ENCODE measurements at regions not wholly inside any gene's neighbourhood (a gene's known extent, or its start where the extent isn't known, plus 50 kb on each side); places are given as distances from the start of the nearest gene placed in this dataset.

- DNase-seq (no peak), ATAC-seq (no peak)
- H3K4me1 Mint-ChIP-seq (ENCODE audit: low read depth) = no peaks in the 10 kb centered on the region
- TF ChIP-seq CTCF (IDR thresholded peaks at IDR 0.05) = no peak
- ChIA-PET CTCF (no interaction called here), POLR2A (no interaction called here)
- peaks cover 6% of the 10 kb centered on the region for H3K9me3 Mint-ChIP-seq
- H3K27ac Mint-ChIP-seq = no peak overlapping the region
- no peak overlapping the region for H3K4me3 Mint-ChIP-seq
- H3K36me3 Mint-ChIP-seq (ENCODE audit: low read depth) = no peaks in the 10 kb centered on the region
- peaks cover 2% of the 10 kb centered on the region for H3K27me3 Mint-ChIP-seq
- intact Hi-C loops (cut with micrococcal nuclease) = no loop called here
Observed at GRCh38 chr18:47399475-47399874, 148.0 kb upstream of the SKOR2 start.

- ChIA-PET POLR2A (interaction anchor here (0.6 kb wide), 1 partner anchor 22 kb away, joined by 3 read pairs; no protein-coding TSS in a partner anchor), CTCF (interaction anchor here (0.9 to 1.7 kb wide), 5 partner anchors 9 to 351 kb away, joined by 4 to 8 read pairs (median 4); no protein-coding TSS in a partner anchor)
- Mint-ChIP-seq H3K36me3 (ENCODE audit: low read depth) (no peaks in the 10 kb centered on the region), H3K4me3 (no peak overlapping the region), H3K9me3 (peaks cover 6% of the 10 kb centered on the region), H3K27me3 (peaks cover 2% of the 10 kb centered on the region), H3K27ac (no peak overlapping the region), H3K4me1 (ENCODE audit: low read depth) (no peaks in the 10 kb centered on the region)
- intact Hi-C loops (cut with micrococcal nuclease) = no loop called here
- ATAC-seq = no peak
- DNase-seq = peak; percentile 49
- peak; percentile 59 for TF ChIP-seq CTCF (IDR thresholded peaks at IDR 0.05)
Observed at GRCh38 chr18:47397671-47398319, 146.3 kb upstream of the SKOR2 start.

GRCh38 chr18:47391665-47392064 is 140.2 kb upstream of the SKOR2 start:
- H3K27me3 Mint-ChIP-seq = peaks cover 7% of the 10 kb centered on the region
- no peak for TF ChIP-seq CTCF (IDR thresholded peaks at IDR 0.05)
- no peak overlapping the region for H3K4me3 Mint-ChIP-seq
- H3K4me1 Mint-ChIP-seq (ENCODE audit: low read depth) = no peaks in the 10 kb centered on the region
- intact Hi-C loops (cut with micrococcal nuclease) = no loop called here
- ATAC-seq = no peak
- no peaks in the 10 kb centered on the region for H3K36me3 Mint-ChIP-seq (ENCODE audit: low read depth)
- H3K27ac Mint-ChIP-seq = no peak overlapping the region
- DNase-seq = no peak
- ChIA-PET POLR2A (no interaction called here), CTCF (no interaction called here)
- H3K9me3 Mint-ChIP-seq = no peaks in the 10 kb centered on the region

GRCh38 chr18:47390410-47391024 is 139.1 kb upstream of the SKOR2 start:
- no peaks in the 10 kb centered on the region for H3K9me3 Mint-ChIP-seq
- DNase-seq (no peak), ATAC-seq (no peak)
- no peak for TF ChIP-seq CTCF (IDR thresholded peaks at IDR 0.05)
- H3K27ac Mint-ChIP-seq = no peak overlapping the region
- intact Hi-C loops (cut with micrococcal nuclease) = no loop called here
- ChIA-PET CTCF (no interaction called here), POLR2A (no interaction called here)
- peaks cover 10% of the 10 kb centered on the region for H3K27me3 Mint-ChIP-seq
- no peak overlapping the region for H3K4me3 Mint-ChIP-seq
- no peaks in the 10 kb centered on the region for H3K36me3 Mint-ChIP-seq (ENCODE audit: low read depth)
- no peaks in the 10 kb centered on the region for H3K4me1 Mint-ChIP-seq (ENCODE audit: low read depth)

- H3K9me3 Mint-ChIP-seq = no peaks in the 10 kb centered on the region
- ChIA-PET POLR2A (no interaction called here), CTCF (no interaction called here)
- no peaks in the 10 kb centered on the region for H3K36me3 Mint-ChIP-seq (ENCODE audit: low read depth)
- H3K27ac Mint-ChIP-seq = no peak overlapping the region
- DNase-seq (no peak), ATAC-seq (no peak)
- no peaks in the 10 kb centered on the region for H3K4me1 Mint-ChIP-seq (ENCODE audit: low read depth)
- peaks cover 10% of the 10 kb centered on the region for H3K27me3 Mint-ChIP-seq
- no peak overlapping the region for H3K4me3 Mint-ChIP-seq
- intact Hi-C loops (cut with micrococcal nuclease) = no loop called here
- TF ChIP-seq CTCF (IDR thresholded peaks at IDR 0.05) = no peak
Observed at GRCh38 chr18:47389210-47389609, 137.8 kb upstream of the SKOR2 start.
